ENCODE measurements at regions not wholly inside any gene's neighbourhood (a gene's known extent, or its start where the extent isn't known, plus 50 kb on each side); places are given as distances from the start of the nearest gene placed in this dataset.
A peak's percentile ranks its signal among the peaks of the same experiment; 100 is the strongest.
"Not testable (repeated sequence)": the region's sequence is repeated elsewhere in the genome, so short reads cannot be mapped to it uniquely, and the experiment has no call there.

- TF ChIP-seq CTCF (conservative IDR thresholded peaks at IDR 0.05; ENCODE audit: control insufficient read depth, insufficient read depth, low read depth, low read length), result no peak
- no peak for DNase-seq (ENCODE audit: low read depth)
- no peak overlapping the region for H3K4me3 ChIP-seq (ENCODE audit: control insufficient read depth, low read depth, low read length)
Observed at GRCh38 chr5:50575740-50576139, 90.7 kb upstream of the PARP8 start.

- no peak for DNase-seq (ENCODE audit: low read depth)
- TF ChIP-seq CTCF (conservative IDR thresholded peaks at IDR 0.05; ENCODE audit: control insufficient read depth, insufficient read depth, low read depth, low read length), result no peak
Observed at GRCh38 chr5:50576265-50576664, 90.2 kb upstream of the PARP8 start.

GRCh38 chr5:50576686-50577256 is 89.7 kb upstream of the PARP8 start:
- H3K4me3 ChIP-seq (ENCODE audit: control insufficient read depth, low read depth, low read length), result no peak overlapping the region

More at GRCh38 chr5:50576265-50576664, 90.2 kb upstream of the PARP8 start:
- H3K4me3 ChIP-seq (ENCODE audit: control insufficient read depth, low read depth, low read length), result no peak overlapping the region

GRCh38 chr5:50580506-50580905 is 85.9 kb upstream of the PARP8 start:
- TF ChIP-seq CTCF (conservative IDR thresholded peaks at IDR 0.05; ENCODE audit: control insufficient read depth, insufficient read depth, low read depth, low read length), result no peak
- no peak for DNase-seq (ENCODE audit: low read depth)
- no peak overlapping the region for H3K4me3 ChIP-seq (ENCODE audit: control insufficient read depth, low read depth, low read length)

More at GRCh38 chr5:50576686-50577256, 89.7 kb upstream of the PARP8 start:
- DNase-seq (ENCODE audit: low read depth), result no peak
- no peak for TF ChIP-seq CTCF (conservative IDR thresholded peaks at IDR 0.05; ENCODE audit: control insufficient read depth, insufficient read depth, low read depth, low read length)

- DNase-seq (ENCODE audit: low read depth); H3K4me3 ChIP-seq (ENCODE audit: control insufficient read depth, low read depth, low read length): not testable (repeated sequence)
Observed at GRCh38 chr5:50581845-50582244, 84.6 kb upstream of the PARP8 start.

- DNase-seq (ENCODE audit: low read depth), result no peak
- no peak for TF ChIP-seq CTCF (conservative IDR thresholded peaks at IDR 0.05; ENCODE audit: control insufficient read depth, insufficient read depth, low read depth, low read length)
- no peak overlapping the region for H3K4me3 ChIP-seq (ENCODE audit: control insufficient read depth, low read depth, low read length)
Observed at GRCh38 chr5:50582699-50583098, 83.7 kb upstream of the PARP8 start.

- DNase-seq (ENCODE audit: low read depth), result no peak
- no peak overlapping the region for H3K4me3 ChIP-seq (ENCODE audit: control insufficient read depth, low read depth, low read length)
- no peak for TF ChIP-seq CTCF (conservative IDR thresholded peaks at IDR 0.05; ENCODE audit: control insufficient read depth, insufficient read depth, low read depth, low read length)
Observed at GRCh38 chr5:50583621-50584020, 82.8 kb upstream of the PARP8 start.

- DNase-seq (ENCODE audit: low read depth); H3K4me3 ChIP-seq (ENCODE audit: control insufficient read depth, low read depth, low read length): not testable (repeated sequence)
Observed at GRCh38 chr5:50588471-50588870, 78.0 kb upstream of the PARP8 start.

GRCh38 chr5:50590444-50591189 is 75.8 kb upstream of the PARP8 start:
- DNase-seq (ENCODE audit: low read depth), result peak; percentile 16
- not testable (repeated sequence) for H3K4me3 ChIP-seq (ENCODE audit: control insufficient read depth, low read depth, low read length)

GRCh38 chr5:50591338-50591737 is 75.1 kb upstream of the PARP8 start:
- not testable (repeated sequence) for DNase-seq (ENCODE audit: low read depth); H3K4me3 ChIP-seq (ENCODE audit: control insufficient read depth, low read depth, low read length)

Data from fibroblast of mammary gland (primary cell).